ENCODE measurements at regions not wholly inside any gene's neighbourhood (a gene's known extent, or its start where the extent isn't known, plus 50 kb on each side); places are given as distances from the start of the nearest gene placed in this dataset.

GRCh38 chr6:93081901-93082300 lies 337.5 kb downstream of the EPHA7 start:
- Histone ChIP-seq H3K79me1 (ENCODE audit: insufficient read depth, low read depth, low read length, poor library complexity, severe bottlenecking) (no peaks in the 10 kb centered on the region), H3K23me2 (ENCODE audit: insufficient read length, low read depth, low read length, poor library complexity, severe bottlenecking) (no peaks in the 10 kb centered on the region), H3K18ac (ENCODE audit: insufficient read length, low read depth, low read length) (no peak overlapping the region), H2BK5ac (ENCODE audit: insufficient read length, low read length) (no peak overlapping the region), H3K4ac (ENCODE audit: low read depth, low read length) (no peak overlapping the region), H4K20me1 (ENCODE audit: control insufficient read depth, insufficient read depth, insufficient read length) (no peaks in the 10 kb centered on the region), H3T11ph (ENCODE audit: low read length) (no peak overlapping the region), H2BK120ac (ENCODE audit: low read depth, low read length, poor library complexity, severe bottlenecking) (no peak overlapping the region), H2BK15ac (ENCODE audit: low read depth, low read length) (no peak overlapping the region), H3K9me3 (ENCODE audit: control insufficient read depth, low read depth, low read length) (no peaks in the 10 kb centered on the region), H4K91ac (ENCODE audit: insufficient read length, low read depth, low read length) (no peak overlapping the region), H3K79me2 (ENCODE audit: insufficient read depth, low read length) (no peaks in the 10 kb centered on the region), H2AK5ac (ENCODE audit: insufficient read length, low read length) (no peak overlapping the region), H2BK20ac (ENCODE audit: low read depth, low read length, poor library complexity, severe bottlenecking) (no peak overlapping the region), H3K56ac (ENCODE audit: insufficient read length, low read depth, low read length) (no peak overlapping the region), H3K4me1 (ENCODE audit: insufficient read depth, low read length) (peaks cover 3% of the 10 kb centered on the region; the same call in 1 of the 2 replicates), H3K14ac (ENCODE audit: insufficient read depth, low read length) (no peak overlapping the region), H3K23ac (ENCODE audit: insufficient read length, low read depth, low read length) (no peak overlapping the region), H2BK12ac (ENCODE audit: insufficient read length, low read depth, low read length) (no peak overlapping the region), H4K8ac (replicated peaks; ENCODE audit: insufficient read length, low read depth, low read length) (no peak overlapping the region), H3K9ac (ENCODE audit: extremely low read depth, insufficient read length, low read length) (no peak overlapping the region), H3K27me3 (ENCODE audit: insufficient read depth, low read length) (no peaks in the 10 kb centered on the region; the same call in 1 of the 2 replicates), H3K27ac (ENCODE audit: insufficient read length, low read depth, low read length) (no peak overlapping the region), H3K4me2 (ENCODE audit: insufficient read depth, insufficient read length, low read length) (no peak overlapping the region), H2AFZ (ENCODE audit: low read length) (no peak overlapping the region), H4K5ac (ENCODE audit: insufficient read length, low read depth, low read length) (no peak overlapping the region)
- H3K9me3 Mint-ChIP-seq: no peaks in the 10 kb centered on the region
- H3K27me3 Mint-ChIP-seq (ENCODE audit: low read depth): peaks cover 5% of the 10 kb centered on the region
- H3K4me1 Mint-ChIP-seq: peaks cover 54 to 60% of the 10 kb centered on the region in 2 experiments
- TF ChIP-seq CTCF (conservative IDR thresholded peaks at IDR 0.05): no peak
- H3K4me3 Mint-ChIP-seq: no peak overlapping the region
- no peak for DNase-seq
- no peaks in the 10 kb centered on the region for H3K36me3 Mint-ChIP-seq (ENCODE audit: insufficient read depth in 1 of 3, low read depth in 3 of 3)
- H3K27ac Mint-ChIP-seq: no peak overlapping the region
- no CpG with 5 or more reads among the region's 3 CpGs for WGBS (ENCODE audit: extremely low coverage, insufficient read length, low lambda C conversion rate)

Measured in H9 (cell line).